GM12878 (cell line): ENCODE measurements at regions not wholly inside any gene's neighbourhood (a gene's known extent, or its start where the extent isn't known, plus 50 kb on each side); places are given as distances from the start of the nearest gene placed in this dataset.

ENCODE experiments used
- ATAC-seq: fragments of 200-7000 bp; cut with Tn5 transposase; 3 replicates; pipeline ENCODE4 v1.9.1; 2020; ENCODE audit warnings: mild to moderate bottlenecking, moderate library complexity
- BruUV-seq: library from RNA; stranded (reverse); fragments of 400-500 nt; replicated peaks from 2 replicates; lab custom pipeline; 2021; lab: Mats Ljungman, UMichigan
- CTCF ChIA-PET: fragments of 300-600 bp; sonication (Branson Sonifier 250); formaldehyde crosslinking; extraction: SDS; loops from one replicate; lab custom pipeline; 2021; ENCODE audit warnings: inconsistent platforms; lab: Yijun Ruan, JAX
- POLR2A ChIA-PET: fragments of 350-600 bp; formaldehyde crosslinking; extraction: SDS; loops from one replicate; lab custom pipeline; 2021; ENCODE audit warnings: inconsistent platforms; lab: Charles Lee
- RAD21 ChIA-PET: fragments of 300-600 bp; sonication (Branson Sonifier 250); formaldehyde crosslinking; loops from one replicate; lab custom pipeline; 2023; ENCODE audit warnings: antibody characterized with exemption; ENCODE audit not compliant: unreplicated experiment; lab: Charles Lee
- SMC1A ChIA-PET: fragments of 300-600 bp; sonication (Branson Sonifier 250); formaldehyde crosslinking; loops from one replicate; lab custom pipeline; 2023; ENCODE audit not compliant: unreplicated experiment, uncharacterized antibody; lab: Charles Lee
- DNase-seq: peaks from one replicate; pipeline ENCODE4 v3.0.0-alpha.2; 2011; ENCODE audit warnings: low read depth, low spot score
- FAIRE-seq: peaks from 3 replicates; lab custom pipeline; 2011; peaks lifted over from hg19 to GRCh38; lab: Jason Lieb, UNC
- H2AFZ ChIP-seq: 2 replicates; pipeline ENCODE4 v1.6.0; 2011; ENCODE audit warnings: low read depth, low read length, control low read depth; ENCODE audit not compliant: control insufficient read depth
- H3K27ac ChIP-seq: 2 replicates; pipeline ENCODE4 v1.5.1; 2011; ENCODE audit warnings: control low read depth; ENCODE audit not compliant: control insufficient read depth, insufficient read depth
- H3K27me3 ChIP-seq, 2 experiments: replicated peaks in 1 of 2; 2 replicates each; pipeline versions ENCODE4 v1.6.0 to v1.6.1; 2011; ENCODE audit warnings: low read length in 1 of 2; ENCODE audit not compliant: control insufficient read depth in 2 of 2, insufficient read depth in 2 of 2
- H3K36me3 ChIP-seq, 2 experiments: 2 replicates each; pipeline ENCODE4 v1.5.1; 2011; ENCODE audit warnings: low read length in 1 of 2; ENCODE audit not compliant: control insufficient read depth in 2 of 2, insufficient read depth in 2 of 2
- H3K4me1 ChIP-seq: 2 replicates; pipeline ENCODE4 v1.6.1; 2011; ENCODE audit warnings: mild to moderate bottlenecking, low read length, moderate library complexity, mixed read lengths; ENCODE audit not compliant: control insufficient read depth, insufficient read depth
- H3K4me2 ChIP-seq: 2 replicates; pipeline ENCODE4 v1.6.0; 2011; ENCODE audit warnings: control low read depth; ENCODE audit not compliant: control insufficient read depth, insufficient read depth
- H3K4me3 ChIP-seq: fragments of 200-600 bp; sonication (generic); 2 replicates; pipeline ENCODE4 v1.5.1; 2016
- H3K79me2 ChIP-seq: 2 replicates; pipeline ENCODE4 v1.6.0; 2011; ENCODE audit warnings: low read length; ENCODE audit not compliant: control insufficient read depth, insufficient read depth
- H3K9ac ChIP-seq: 2 replicates; pipeline ENCODE4 v1.8.0; 2011; ENCODE audit warnings: low read length, control low read depth, mixed read lengths; ENCODE audit not compliant: control insufficient read depth, insufficient read depth
- H3K9me3 ChIP-seq: replicated peaks from 3 replicates; pipeline ENCODE4 v1.5.1; 2011; ENCODE audit warnings: mild to moderate bottlenecking, low read length; ENCODE audit not compliant: control insufficient read depth, insufficient read depth
- H4K20me1 ChIP-seq: 2 replicates; pipeline ENCODE4 v1.6.0; 2011; ENCODE audit not compliant: control insufficient read depth, insufficient read depth
- BMI1 ChIP-seq: fragments of 450-650 bp; IDR thresholded peaks from 2 replicates; pipeline ENCODE4 v1.6.1; 2016; ENCODE audit warnings: mild to moderate bottlenecking, moderate library complexity, borderline replicate concordance
- E2F4 ChIP-seq: IDR thresholded peaks from 2 replicates; pipeline ENCODE4 v1.6.1; 2012; ENCODE audit warnings: low read depth, low read length, improper control_type of control experiment
- HDGF ChIP-seq: fragments of 450-650 bp; IDR thresholded peaks from 2 replicates; pipeline ENCODE4 v1.6.1; 2016; ENCODE audit warnings: antibody characterized with exemption
- HSF1 ChIP-seq: fragments of 150-350 bp; IDR thresholded peaks from 2 replicates; pipeline ENCODE4 v1.6.1; 2014; ENCODE audit warnings: mild to moderate bottlenecking, low read depth, low read length
- NR2F1 ChIP-seq: fragments of 450-650 bp; conservative IDR thresholded peaks from 2 replicates; pipeline ENCODE4 v1.6.1; 2017; ENCODE audit warnings: mild to moderate bottlenecking
- RAD51 ChIP-seq: fragments of 450-650 bp; IDR thresholded peaks from 2 replicates; pipeline ENCODE4 v1.6.1; 2016; ENCODE audit warnings: moderate library complexity, mild to moderate bottlenecking, inconsistent platforms
- SMARCA5 ChIP-seq: fragments of 450-650 bp; IDR thresholded peaks from 2 replicates; pipeline ENCODE4 v1.6.1; 2017; ENCODE audit warnings: mild to moderate bottlenecking
- SP1 ChIP-seq: IDR thresholded peaks from one replicate; pipeline ENCODE4 v1.6.1; 2011; ENCODE audit warnings: low read depth, low read length
- WGBS: methylation state at CpG from one replicate; pipeline ENCODE4 v1.1.6; 2016; ENCODE audit warnings: low lambda C conversion rate; ENCODE audit not compliant: insufficient replicate concordance, insufficient coverage; ENCODE audit errors: missing lambda C conversion rate; 5-methylcytosine and 5-hydroxymethylcytosine counted together
- in situ Hi-C: fragments of 300-500 bp; cut with MboI; formaldehyde crosslinking; loops from 9 replicates; pipeline ENCODE4 v1.14.3; 2018; ENCODE audit warnings: mixed read lengths
- intact Hi-C: fragments of 100-400 bp; cut with micrococcal nuclease; formaldehyde crosslinking; loops from one replicate; pipeline ENCODE4 v1.14.2; 2022; ENCODE audit not compliant: unreplicated experiment
- TF ChIP-seq, protein P1 (sequence below): fragments of 450-650 bp; formaldehyde crosslinking; IDR thresholded peaks from 2 replicates; pipeline ENCODE4 v1.4.0; 2020; ENCODE audit warnings: mild to moderate bottlenecking, moderate library complexity

- H3K9me3 ChIP-seq: no peaks in the 10 kb centered on the region
- whole genome bisulfite sequencing: 80% methylated on average over 3 of the region's 3 CpGs
- no peak overlapping the region for H3K4me2 ChIP-seq
- H3K4me3 ChIP-seq: no peak overlapping the region
- no peak overlapping the region for H2AFZ ChIP-seq
- H3K36me3 ChIP-seq: no peaks in the 10 kb centered on the region
- ChIA-PET POLR2A (interaction anchor here (1.0 kb wide), 1 partner anchor 60 kb away, joined by 4 read pairs; no protein-coding TSS in a partner anchor), RAD21 (no interaction called here), CTCF (no interaction called here), SMC1A (no interaction called here)
- intact Hi-C loops (no loop called here), in situ Hi-C loops (no loop called here)
- H3K27me3 ChIP-seq: no peaks in the 10 kb centered on the region
- no peak for FAIRE-seq
- no peak for DNase-seq
- TF ChIP-seq, protein P1, sequence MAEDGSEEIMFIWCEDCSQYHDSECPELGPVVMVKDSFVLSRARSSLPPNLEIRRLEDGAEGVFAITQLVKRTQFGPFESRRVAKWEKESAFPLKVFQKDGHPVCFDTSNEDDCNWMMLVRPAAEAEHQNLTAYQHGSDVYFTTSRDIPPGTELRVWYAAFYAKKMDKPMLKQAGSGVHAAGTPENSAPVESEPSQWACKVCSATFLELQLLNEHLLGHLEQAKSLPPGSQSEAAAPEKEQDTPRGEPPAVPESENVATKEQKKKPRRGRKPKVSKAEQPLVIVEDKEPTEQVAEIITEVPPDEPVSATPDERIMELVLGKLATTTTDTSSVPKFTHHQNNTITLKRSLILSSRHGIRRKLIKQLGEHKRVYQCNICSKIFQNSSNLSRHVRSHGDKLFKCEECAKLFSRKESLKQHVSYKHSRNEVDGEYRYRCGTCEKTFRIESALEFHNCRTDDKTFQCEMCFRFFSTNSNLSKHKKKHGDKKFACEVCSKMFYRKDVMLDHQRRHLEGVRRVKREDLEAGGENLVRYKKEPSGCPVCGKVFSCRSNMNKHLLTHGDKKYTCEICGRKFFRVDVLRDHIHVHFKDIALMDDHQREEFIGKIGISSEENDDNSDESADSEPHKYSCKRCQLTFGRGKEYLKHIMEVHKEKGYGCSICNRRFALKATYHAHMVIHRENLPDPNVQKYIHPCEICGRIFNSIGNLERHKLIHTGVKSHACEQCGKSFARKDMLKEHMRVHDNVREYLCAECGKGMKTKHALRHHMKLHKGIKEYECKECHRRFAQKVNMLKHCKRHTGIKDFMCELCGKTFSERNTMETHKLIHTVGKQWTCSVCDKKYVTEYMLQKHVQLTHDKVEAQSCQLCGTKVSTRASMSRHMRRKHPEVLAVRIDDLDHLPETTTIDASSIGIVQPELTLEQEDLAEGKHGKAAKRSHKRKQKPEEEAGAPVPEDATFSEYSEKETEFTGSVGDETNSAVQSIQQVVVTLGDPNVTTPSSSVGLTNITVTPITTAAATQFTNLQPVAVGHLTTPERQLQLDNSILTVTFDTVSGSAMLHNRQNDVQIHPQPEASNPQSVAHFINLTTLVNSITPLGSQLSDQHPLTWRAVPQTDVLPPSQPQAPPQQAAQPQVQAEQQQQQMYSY (CRISPR knock-in tag): no peak
- TF ChIP-seq BMI1 (no peak), RAD51 (no peak), NR2F1 (no peak), SP1 (no peak), E2F4 (no peak), HDGF (no peak), HSF1 (no peak), SMARCA5 (no peak)
- BruUV-seq: no TSS peak
- no peak overlapping the region for H3K27ac ChIP-seq
- H4K20me1 ChIP-seq: no peaks in the 10 kb centered on the region
- ATAC-seq: no peak
- H3K9ac ChIP-seq: no peak overlapping the region
- H3K4me1 ChIP-seq: peaks cover 11% of the 10 kb centered on the region
- no peaks in the 10 kb centered on the region for H3K79me2 ChIP-seq
These were observed 54.7 kb upstream of the HK2 start for GRCh38 chr2:74779265-74779558.
